Neural cell (in vitro differentiated cells): ENCODE measurements at regions not wholly inside any gene's neighbourhood (a gene's known extent, or its start where the extent isn't known, plus 50 kb on each side); places are given as distances from the start of the nearest gene placed in this dataset.

Experiments
- CTCF ChIP-seq: fragments of 450-650 bp; IDR thresholded peaks from 2 replicates; pipeline ENCODE4 v1.5.1; 2014; ENCODE audit warnings: antibody characterized with exemption, mild to moderate bottlenecking, moderate library complexity; ENCODE audit not compliant: poor library complexity, severe bottlenecking
- EZH2 ChIP-seq: fragments of 200-600, 300-800 bp; shearing (Covaris generic), sonication (generic); IDR thresholded peaks from 2 replicates; pipeline ENCODE4 v1.6.1; 2014; ENCODE audit warnings: antibody characterized with exemption, low read length, borderline replicate concordance, mild to moderate bottlenecking; ENCODE audit not compliant: insufficient read depth, poor library complexity, severe bottlenecking
- POLR2AphosphoS5 ChIP-seq: IDR thresholded peaks from 2 replicates; pipeline ENCODE4 v1.6.1; 2012
- TAF1 ChIP-seq: IDR thresholded peaks from 2 replicates; pipeline ENCODE4 v1.6.1; 2012; ENCODE audit warnings: low read depth

GRCh38 chr5:108653201-108653600, 94.5 kb upstream of the FER start:
- TF ChIP-seq POLR2AphosphoS5 = no peak
- no peak for TF ChIP-seq CTCF
- no peak for TF ChIP-seq TAF1
- TF ChIP-seq EZH2 = no peak
